NCI-H2029 treated with DMSO at 0.1 percent for 48 hours (cell line): ENCODE measurements at regions not wholly inside any gene's neighbourhood (a gene's known extent, or its start where the extent isn't known, plus 50 kb on each side); places are given as distances from the start of the nearest gene placed in this dataset.

ENCODE experiments used
- DNase-seq: peaks from one replicate; lab custom pipeline; 2025; lab: John Stamatoyannopoulos, UW

GRCh38 chr1:106879538-106879937 is 176.9 kb upstream of the PRMT6 start:
- no peak for DNase-seq

- no peak for DNase-seq
These were observed 176.2 kb upstream of the PRMT6 start for GRCh38 chr1:106880226-106880625.

GRCh38 chr1:106883208-106883607 is 173.3 kb upstream of the PRMT6 start:
- no peak for DNase-seq

GRCh38 chr1:106889059-106889458 is 167.4 kb upstream of the PRMT6 start:
- DNase-seq: no peak

GRCh38 chr1:106889583-106889982 is 166.9 kb upstream of the PRMT6 start:
- no peak for DNase-seq

- DNase-seq: no peak
These were observed 158.5 kb upstream of the PRMT6 start for GRCh38 chr1:106897976-106898375.

- DNase-seq: no peak
These were observed 156.8 kb upstream of the PRMT6 start for GRCh38 chr1:106899644-106900043.

- DNase-seq: no peak
These were observed 148.7 kb upstream of the PRMT6 start for GRCh38 chr1:106907795-106908194.

- DNase-seq: no peak
These were observed 147.8 kb upstream of the PRMT6 start for GRCh38 chr1:106908689-106909088.

- no peak for DNase-seq
These were observed 145.7 kb upstream of the PRMT6 start for GRCh38 chr1:106910798-106911197.

- DNase-seq: no peak
These were observed 144.3 kb upstream of the PRMT6 start for GRCh38 chr1:106912131-106912530.

- DNase-seq: no peak
These were observed 135.3 kb upstream of the PRMT6 start for GRCh38 chr1:106921186-106921585.

GRCh38 chr1:106924360-106924759 is 132.1 kb upstream of the PRMT6 start:
- DNase-seq: no peak

GRCh38 chr1:106925750-106926149 is 130.7 kb upstream of the PRMT6 start:
- DNase-seq: no peak

GRCh38 chr1:106926803-106927582 is 129.5 kb upstream of the PRMT6 start:
- DNase-seq: no peak

- DNase-seq: no peak
These were observed 119.4 kb upstream of the PRMT6 start for GRCh38 chr1:106937104-106937503.

GRCh38 chr1:106944721-106945120 is 111.8 kb upstream of the PRMT6 start:
- no peak for DNase-seq

GRCh38 chr1:106952776-106953175 is 103.7 kb upstream of the PRMT6 start:
- DNase-seq: no peak

GRCh38 chr1:106954661-106955229 is 101.7 kb upstream of the PRMT6 start:
- no peak for DNase-seq

GRCh38 chr1:106956721-106957120 is 99.8 kb upstream of the PRMT6 start:
- DNase-seq: no peak

- no peak for DNase-seq
These were observed 98.7 kb upstream of the PRMT6 start for GRCh38 chr1:106957795-106958194.

- no peak for DNase-seq
These were observed 96.1 kb upstream of the PRMT6 start for GRCh38 chr1:106960412-106960811.

- DNase-seq: no peak
These were observed 94.8 kb upstream of the PRMT6 start for GRCh38 chr1:106961646-106962045.

GRCh38 chr1:106962591-106962990 is 93.9 kb upstream of the PRMT6 start:
- DNase-seq: no peak
